ENCODE measurements at regions not wholly inside any gene's neighbourhood (a gene's known extent, or its start where the extent isn't known, plus 50 kb on each side); places are given as distances from the start of the nearest gene placed in this dataset.

DNA sequence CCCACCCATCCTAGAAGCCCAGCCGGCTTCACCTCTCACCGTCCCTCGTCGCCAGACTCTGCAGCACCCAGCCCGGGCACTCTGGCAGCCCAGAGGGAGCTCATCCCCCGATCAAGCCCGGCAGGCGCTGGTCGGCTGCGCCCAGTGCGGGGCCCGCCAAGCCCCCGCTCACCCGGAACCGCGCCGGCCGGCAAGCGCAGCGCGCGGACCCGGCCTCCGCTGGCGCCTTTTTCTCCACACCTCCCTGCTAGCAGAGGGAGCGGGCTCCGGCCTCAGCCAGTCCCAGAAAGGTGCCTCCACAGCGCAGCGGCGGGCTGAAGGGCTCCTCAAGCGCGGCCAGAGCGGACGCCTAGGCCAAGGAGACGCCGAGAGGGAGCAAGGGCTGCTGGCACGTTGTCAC is 2023.3 kb downstream of the NCAM2 start:
- TF ChIP-seq PRRX2 (CRISPR knock-in tag; IDR thresholded peaks at IDR 0.05) (no peak), SP1 (CRISPR knock-in tag; conservative IDR thresholded peaks at IDR 0.05) (no peak), ETV6 (CRISPR knock-in tag; IDR thresholded peaks at IDR 0.05) (no peak), NR1H2 (CRISPR knock-in tag; IDR thresholded peaks at IDR 0.05) (no peak)
- TF ChIP-seq, protein P1, sequence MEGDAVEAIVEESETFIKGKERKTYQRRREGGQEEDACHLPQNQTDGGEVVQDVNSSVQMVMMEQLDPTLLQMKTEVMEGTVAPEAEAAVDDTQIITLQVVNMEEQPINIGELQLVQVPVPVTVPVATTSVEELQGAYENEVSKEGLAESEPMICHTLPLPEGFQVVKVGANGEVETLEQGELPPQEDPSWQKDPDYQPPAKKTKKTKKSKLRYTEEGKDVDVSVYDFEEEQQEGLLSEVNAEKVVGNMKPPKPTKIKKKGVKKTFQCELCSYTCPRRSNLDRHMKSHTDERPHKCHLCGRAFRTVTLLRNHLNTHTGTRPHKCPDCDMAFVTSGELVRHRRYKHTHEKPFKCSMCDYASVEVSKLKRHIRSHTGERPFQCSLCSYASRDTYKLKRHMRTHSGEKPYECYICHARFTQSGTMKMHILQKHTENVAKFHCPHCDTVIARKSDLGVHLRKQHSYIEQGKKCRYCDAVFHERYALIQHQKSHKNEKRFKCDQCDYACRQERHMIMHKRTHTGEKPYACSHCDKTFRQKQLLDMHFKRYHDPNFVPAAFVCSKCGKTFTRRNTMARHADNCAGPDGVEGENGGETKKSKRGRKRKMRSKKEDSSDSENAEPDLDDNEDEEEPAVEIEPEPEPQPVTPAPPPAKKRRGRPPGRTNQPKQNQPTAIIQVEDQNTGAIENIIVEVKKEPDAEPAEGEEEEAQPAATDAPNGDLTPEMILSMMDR (IDR thresholded peaks at IDR 0.05): no peak
- TF ChIP-seq, protein P2, sequence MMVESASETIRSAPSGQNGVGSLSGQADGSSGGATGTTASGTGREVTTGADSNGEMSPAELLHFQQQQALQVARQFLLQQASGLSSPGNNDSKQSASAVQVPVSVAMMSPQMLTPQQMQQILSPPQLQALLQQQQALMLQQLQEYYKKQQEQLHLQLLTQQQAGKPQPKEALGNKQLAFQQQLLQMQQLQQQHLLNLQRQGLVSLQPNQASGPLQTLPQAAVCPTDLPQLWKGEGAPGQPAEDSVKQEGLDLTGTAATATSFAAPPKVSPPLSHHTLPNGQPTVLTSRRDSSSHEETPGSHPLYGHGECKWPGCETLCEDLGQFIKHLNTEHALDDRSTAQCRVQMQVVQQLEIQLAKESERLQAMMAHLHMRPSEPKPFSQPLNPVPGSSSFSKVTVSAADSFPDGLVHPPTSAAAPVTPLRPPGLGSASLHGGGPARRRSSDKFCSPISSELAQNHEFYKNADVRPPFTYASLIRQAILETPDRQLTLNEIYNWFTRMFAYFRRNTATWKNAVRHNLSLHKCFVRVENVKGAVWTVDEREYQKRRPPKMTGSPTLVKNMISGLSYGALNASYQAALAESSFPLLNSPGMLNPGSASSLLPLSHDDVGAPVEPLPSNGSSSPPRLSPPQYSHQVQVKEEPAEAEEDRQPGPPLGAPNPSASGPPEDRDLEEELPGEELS (CRISPR knock-in tag; IDR thresholded peaks at IDR 0.05): no peak
- TF ChIP-seq, protein P3, sequence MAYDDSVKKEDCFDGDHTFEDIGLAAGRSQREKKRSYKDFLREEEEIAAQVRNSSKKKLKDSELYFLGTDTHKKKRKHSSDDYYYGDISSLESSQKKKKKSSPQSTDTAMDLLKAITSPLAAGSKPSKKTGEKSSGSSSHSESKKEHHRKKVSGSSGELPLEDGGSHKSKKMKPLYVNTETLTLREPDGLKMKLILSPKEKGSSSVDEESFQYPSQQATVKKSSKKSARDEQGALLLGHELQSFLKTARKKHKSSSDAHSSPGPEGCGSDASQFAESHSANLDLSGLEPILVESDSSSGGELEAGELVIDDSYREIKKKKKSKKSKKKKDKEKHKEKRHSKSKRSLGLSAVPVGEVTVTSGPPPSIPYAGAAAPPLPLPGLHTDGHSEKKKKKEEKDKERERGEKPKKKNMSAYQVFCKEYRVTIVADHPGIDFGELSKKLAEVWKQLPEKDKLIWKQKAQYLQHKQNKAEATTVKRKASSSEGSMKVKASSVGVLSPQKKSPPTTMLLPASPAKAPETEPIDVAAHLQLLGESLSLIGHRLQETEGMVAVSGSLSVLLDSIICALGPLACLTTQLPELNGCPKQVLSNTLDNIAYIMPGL (CRISPR knock-in tag; IDR thresholded peaks at IDR 0.05): no peak
- TF ChIP-seq, protein P4, sequence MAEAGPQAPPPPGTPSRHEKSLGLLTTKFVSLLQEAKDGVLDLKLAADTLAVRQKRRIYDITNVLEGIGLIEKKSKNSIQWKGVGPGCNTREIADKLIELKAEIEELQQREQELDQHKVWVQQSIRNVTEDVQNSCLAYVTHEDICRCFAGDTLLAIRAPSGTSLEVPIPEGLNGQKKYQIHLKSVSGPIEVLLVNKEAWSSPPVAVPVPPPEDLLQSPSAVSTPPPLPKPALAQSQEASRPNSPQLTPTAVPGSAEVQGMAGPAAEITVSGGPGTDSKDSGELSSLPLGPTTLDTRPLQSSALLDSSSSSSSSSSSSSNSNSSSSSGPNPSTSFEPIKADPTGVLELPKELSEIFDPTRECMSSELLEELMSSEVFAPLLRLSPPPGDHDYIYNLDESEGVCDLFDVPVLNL (CRISPR knock-in tag; IDR thresholded peaks at IDR 0.05; ENCODE audit: borderline replicate concordance, low read depth): no peak
- TF ChIP-seq, protein P5, sequence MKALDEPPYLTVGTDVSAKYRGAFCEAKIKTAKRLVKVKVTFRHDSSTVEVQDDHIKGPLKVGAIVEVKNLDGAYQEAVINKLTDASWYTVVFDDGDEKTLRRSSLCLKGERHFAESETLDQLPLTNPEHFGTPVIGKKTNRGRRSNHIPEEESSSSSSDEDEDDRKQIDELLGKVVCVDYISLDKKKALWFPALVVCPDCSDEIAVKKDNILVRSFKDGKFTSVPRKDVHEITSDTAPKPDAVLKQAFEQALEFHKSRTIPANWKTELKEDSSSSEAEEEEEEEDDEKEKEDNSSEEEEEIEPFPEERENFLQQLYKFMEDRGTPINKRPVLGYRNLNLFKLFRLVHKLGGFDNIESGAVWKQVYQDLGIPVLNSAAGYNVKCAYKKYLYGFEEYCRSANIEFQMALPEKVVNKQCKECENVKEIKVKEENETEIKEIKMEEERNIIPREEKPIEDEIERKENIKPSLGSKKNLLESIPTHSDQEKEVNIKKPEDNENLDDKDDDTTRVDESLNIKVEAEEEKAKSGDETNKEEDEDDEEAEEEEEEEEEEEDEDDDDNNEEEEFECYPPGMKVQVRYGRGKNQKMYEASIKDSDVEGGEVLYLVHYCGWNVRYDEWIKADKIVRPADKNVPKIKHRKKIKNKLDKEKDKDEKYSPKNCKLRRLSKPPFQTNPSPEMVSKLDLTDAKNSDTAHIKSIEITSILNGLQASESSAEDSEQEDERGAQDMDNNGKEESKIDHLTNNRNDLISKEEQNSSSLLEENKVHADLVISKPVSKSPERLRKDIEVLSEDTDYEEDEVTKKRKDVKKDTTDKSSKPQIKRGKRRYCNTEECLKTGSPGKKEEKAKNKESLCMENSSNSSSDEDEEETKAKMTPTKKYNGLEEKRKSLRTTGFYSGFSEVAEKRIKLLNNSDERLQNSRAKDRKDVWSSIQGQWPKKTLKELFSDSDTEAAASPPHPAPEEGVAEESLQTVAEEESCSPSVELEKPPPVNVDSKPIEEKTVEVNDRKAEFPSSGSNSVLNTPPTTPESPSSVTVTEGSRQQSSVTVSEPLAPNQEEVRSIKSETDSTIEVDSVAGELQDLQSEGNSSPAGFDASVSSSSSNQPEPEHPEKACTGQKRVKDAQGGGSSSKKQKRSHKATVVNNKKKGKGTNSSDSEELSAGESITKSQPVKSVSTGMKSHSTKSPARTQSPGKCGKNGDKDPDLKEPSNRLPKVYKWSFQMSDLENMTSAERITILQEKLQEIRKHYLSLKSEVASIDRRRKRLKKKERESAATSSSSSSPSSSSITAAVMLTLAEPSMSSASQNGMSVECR (CRISPR knock-in tag; IDR thresholded peaks at IDR 0.05; ENCODE audit: borderline replicate concordance): no peak

All from WTC11 (cell line).